ENCODE measurements at regions not wholly inside any gene's neighbourhood (a gene's known extent, or its start where the extent isn't known, plus 50 kb on each side); places are given as distances from the start of the nearest gene placed in this dataset.

- 86 to 94% methylated on average over 1 to 4 of the region's 4 CpGs for WGBS, 2 donors (ENCODE audit: low coverage in 1 of 2)
- in situ Hi-C loops (cut with MboI; ENCODE audit: low pct_ligation_motif_present in 1 of 4, low pct_unique_long_range_greater_than_20kb in 1 of 4, low sequenced_read_pairs in 3 of 4) (no loop called here), intact Hi-C loops (cut with DNase I; ENCODE audit: low total_unique reads) (no loop called here)
Observed at GRCh38 chr16:60304066-60304465, 1570.0 kb upstream of the GOT2 start.

GRCh38 chr16:60302676-60303075, 1568.6 kb upstream of the GOT2 start:
- no peaks in the 10 kb centered on the region for H3K4me1 ChIP-seq

More at GRCh38 chr16:60304066-60304465, 1570.0 kb upstream of the GOT2 start:
- H3K36me3 ChIP-seq: no peaks in the 10 kb centered on the region
- no peak overlapping the region for H3K27ac ChIP-seq
- H3K4me3 ChIP-seq: no peak overlapping the region
- TF ChIP-seq CTCF (IDR thresholded peaks at IDR 0.05) (no peak), POLR2A (IDR thresholded peaks at IDR 0.05) (no peak), POLR2AphosphoS5 (IDR thresholded peaks at IDR 0.05) (no peak), EP300 (IDR thresholded peaks at IDR 0.05; ENCODE audit: low read depth) (no peak)
- H3K27me3 ChIP-seq: no peaks in the 10 kb centered on the region
- H3K4me1 ChIP-seq: no peaks in the 10 kb centered on the region
- peaks cover 0 to 2% of the 10 kb centered on the region in 2 donors for H3K9me3 ChIP-seq
- DNase-seq: no peak

DNA sequence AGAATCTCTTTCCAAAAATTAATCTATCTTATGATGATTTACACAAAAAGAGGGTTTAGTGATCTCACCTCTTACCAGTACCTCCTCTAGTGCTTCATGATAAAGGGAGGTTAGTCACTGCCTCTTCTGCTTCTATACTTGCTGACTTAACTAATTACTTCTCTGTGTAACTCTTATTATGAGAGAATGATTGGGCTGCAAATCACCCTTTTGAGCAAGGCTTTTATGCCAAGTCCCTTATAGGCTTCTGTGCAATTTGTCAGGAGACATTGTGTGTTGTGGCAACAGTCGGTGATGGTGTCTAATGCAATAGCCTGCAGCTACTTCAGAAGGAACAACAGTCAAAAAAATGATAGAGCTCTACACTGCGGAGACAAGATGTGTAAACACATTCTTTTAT, 1568.1 kb upstream of the GOT2 start:
- H3K36me3 ChIP-seq: no peaks in the 10 kb centered on the region
- no peak for DNase-seq
- in situ Hi-C loops (cut with MboI; ENCODE audit: low pct_ligation_motif_present in 1 of 4, low pct_unique_long_range_greater_than_20kb in 1 of 4, low sequenced_read_pairs in 3 of 4): no loop called here
- intact Hi-C loops (cut with DNase I; ENCODE audit: low total_unique reads): no loop called here
- no peak overlapping the region for H3K4me3 ChIP-seq
- H3K27ac ChIP-seq: no peak overlapping the region
- H3K9me3 ChIP-seq: peaks cover 0 to 2% of the 10 kb centered on the region in 2 donors
- no peaks in the 10 kb centered on the region for H3K27me3 ChIP-seq
- TF ChIP-seq POLR2A (IDR thresholded peaks at IDR 0.05) (no peak), CTCF (IDR thresholded peaks at IDR 0.05) (no peak), POLR2AphosphoS5 (IDR thresholded peaks at IDR 0.05) (no peak), EP300 (IDR thresholded peaks at IDR 0.05; ENCODE audit: low read depth) (no peak)
- WGBS, 2 donors (ENCODE audit: low coverage in 1 of 2): 76 to 89% methylated on average over 2 of the region's 2 CpGs
- no peaks in the 10 kb centered on the region for H3K4me1 ChIP-seq

More at GRCh38 chr16:60302676-60303075, 1568.6 kb upstream of the GOT2 start:
- H3K36me3 ChIP-seq: no peaks in the 10 kb centered on the region
- H3K27me3 ChIP-seq: no peaks in the 10 kb centered on the region
- intact Hi-C loops (cut with DNase I; ENCODE audit: low total_unique reads) (no loop called here), in situ Hi-C loops (cut with MboI; ENCODE audit: low pct_ligation_motif_present in 1 of 4, low pct_unique_long_range_greater_than_20kb in 1 of 4, low sequenced_read_pairs in 3 of 4) (no loop called here)
- 50 to 56% methylated on average over 2 of the region's 2 CpGs for WGBS, 2 donors (ENCODE audit: low coverage in 1 of 2)
- H3K4me3 ChIP-seq: no peak overlapping the region
- peaks cover 0 to 2% of the 10 kb centered on the region in 2 donors for H3K9me3 ChIP-seq
- H3K27ac ChIP-seq: no peak overlapping the region
- TF ChIP-seq POLR2AphosphoS5 (IDR thresholded peaks at IDR 0.05) (no peak), EP300 (IDR thresholded peaks at IDR 0.05; ENCODE audit: low read depth) (no peak), POLR2A (IDR thresholded peaks at IDR 0.05) (no peak), CTCF (IDR thresholded peaks at IDR 0.05) (no peak)
- DNase-seq: no peak

DNA sequence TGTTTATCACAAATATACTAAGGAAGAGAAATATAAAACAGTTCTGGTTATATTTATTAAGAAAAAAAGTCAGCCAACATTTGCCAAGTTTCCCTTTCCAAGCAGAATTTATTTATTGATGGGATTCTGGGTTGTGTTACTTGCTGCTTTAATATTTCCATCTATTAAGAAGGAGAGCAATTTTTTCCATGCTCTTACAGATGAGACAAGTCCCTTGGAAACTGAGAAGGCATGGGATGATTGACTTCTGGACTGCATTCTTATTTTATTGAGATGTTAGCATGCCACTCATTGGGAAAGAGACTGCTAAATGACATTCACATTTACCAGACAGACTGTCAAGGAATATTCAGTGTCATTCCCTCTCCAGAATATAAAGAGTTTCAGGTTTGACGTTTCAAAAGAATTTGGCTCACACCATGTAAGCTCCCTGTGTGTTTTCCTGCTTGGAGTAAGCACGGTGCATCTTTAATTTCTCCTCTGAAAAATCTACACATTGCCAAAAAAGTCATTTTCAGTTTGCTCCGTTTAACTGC, 1565.2 kb upstream of the GOT2 start:
- 72 to 77% methylated on average over 3 of the region's 3 CpGs for WGBS, 2 donors (ENCODE audit: low coverage in 1 of 2)

More for the DNA sequence above, 1565.2 kb upstream of the GOT2 start:
- Histone ChIP-seq H3K4me3 (no peak overlapping the region), H3K36me3 (no peaks in the 10 kb centered on the region), H3K9me3 (no peaks in the 10 kb centered on the region), H3K4me1 (no peaks in the 10 kb centered on the region), H3K27ac (no peak overlapping the region), H3K27me3 (no peaks in the 10 kb centered on the region)
- DNase-seq: no peak
- intact Hi-C loops (cut with DNase I; ENCODE audit: low total_unique reads) (no loop called here), in situ Hi-C loops (cut with MboI; ENCODE audit: low pct_ligation_motif_present in 1 of 4, low pct_unique_long_range_greater_than_20kb in 1 of 4, low sequenced_read_pairs in 3 of 4) (no loop called here)
- TF ChIP-seq POLR2AphosphoS5 (IDR thresholded peaks at IDR 0.05) (no peak), CTCF (IDR thresholded peaks at IDR 0.05) (no peak), POLR2A (IDR thresholded peaks at IDR 0.05) (no peak), EP300 (IDR thresholded peaks at IDR 0.05; ENCODE audit: low read depth) (no peak)
